ENCODE measurements at regions not wholly inside any gene's neighbourhood (a gene's known extent, or its start where the extent isn't known, plus 50 kb on each side); places are given as distances from the start of the nearest gene placed in this dataset.

DNA sequence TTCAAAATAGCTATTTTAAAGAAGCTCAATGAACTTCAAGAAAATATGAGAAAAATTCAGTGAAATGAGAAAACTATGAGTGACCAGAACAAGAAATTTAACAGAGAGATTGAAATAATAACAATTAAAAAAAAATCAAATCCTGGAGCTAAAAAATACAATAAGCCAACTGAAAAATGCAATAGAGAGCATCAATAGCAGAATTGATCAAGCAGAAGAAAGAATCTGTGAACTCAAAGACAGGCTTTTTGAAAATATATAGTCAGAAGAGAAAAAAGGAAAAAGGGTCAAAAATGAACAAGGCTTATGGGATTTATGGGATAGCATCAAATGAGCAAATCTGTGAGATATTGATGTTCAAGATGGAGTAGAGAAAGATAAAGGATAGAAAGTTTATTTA, 133.0 kb downstream of the OTUD1 start:
- TF ChIP-seq ZBTB7A (IDR thresholded peaks at IDR 0.05; ENCODE audit: low read depth) = no peak
- no peak for TF ChIP-seq TAF1 (IDR thresholded peaks at IDR 0.05; ENCODE audit: low read depth)
- TF ChIP-seq FOXM1 (IDR thresholded peaks at IDR 0.05; ENCODE audit: borderline replicate concordance, low read depth) = no peak
- no peak for TF ChIP-seq TCF12 (IDR thresholded peaks at IDR 0.05; ENCODE audit: low read depth)
- TF ChIP-seq, protein P1, sequence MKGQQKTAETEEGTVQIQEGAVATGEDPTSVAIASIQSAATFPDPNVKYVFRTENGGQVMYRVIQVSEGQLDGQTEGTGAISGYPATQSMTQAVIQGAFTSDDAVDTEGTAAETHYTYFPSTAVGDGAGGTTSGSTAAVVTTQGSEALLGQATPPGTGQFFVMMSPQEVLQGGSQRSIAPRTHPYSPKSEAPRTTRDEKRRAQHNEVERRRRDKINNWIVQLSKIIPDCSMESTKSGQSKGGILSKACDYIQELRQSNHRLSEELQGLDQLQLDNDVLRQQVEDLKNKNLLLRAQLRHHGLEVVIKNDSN (IDR thresholded peaks at IDR 0.05) = no peak
- TF ChIP-seq YY1 (IDR thresholded peaks at IDR 0.05; ENCODE audit: low read depth) = no peak
- TF ChIP-seq, protein P2, sequence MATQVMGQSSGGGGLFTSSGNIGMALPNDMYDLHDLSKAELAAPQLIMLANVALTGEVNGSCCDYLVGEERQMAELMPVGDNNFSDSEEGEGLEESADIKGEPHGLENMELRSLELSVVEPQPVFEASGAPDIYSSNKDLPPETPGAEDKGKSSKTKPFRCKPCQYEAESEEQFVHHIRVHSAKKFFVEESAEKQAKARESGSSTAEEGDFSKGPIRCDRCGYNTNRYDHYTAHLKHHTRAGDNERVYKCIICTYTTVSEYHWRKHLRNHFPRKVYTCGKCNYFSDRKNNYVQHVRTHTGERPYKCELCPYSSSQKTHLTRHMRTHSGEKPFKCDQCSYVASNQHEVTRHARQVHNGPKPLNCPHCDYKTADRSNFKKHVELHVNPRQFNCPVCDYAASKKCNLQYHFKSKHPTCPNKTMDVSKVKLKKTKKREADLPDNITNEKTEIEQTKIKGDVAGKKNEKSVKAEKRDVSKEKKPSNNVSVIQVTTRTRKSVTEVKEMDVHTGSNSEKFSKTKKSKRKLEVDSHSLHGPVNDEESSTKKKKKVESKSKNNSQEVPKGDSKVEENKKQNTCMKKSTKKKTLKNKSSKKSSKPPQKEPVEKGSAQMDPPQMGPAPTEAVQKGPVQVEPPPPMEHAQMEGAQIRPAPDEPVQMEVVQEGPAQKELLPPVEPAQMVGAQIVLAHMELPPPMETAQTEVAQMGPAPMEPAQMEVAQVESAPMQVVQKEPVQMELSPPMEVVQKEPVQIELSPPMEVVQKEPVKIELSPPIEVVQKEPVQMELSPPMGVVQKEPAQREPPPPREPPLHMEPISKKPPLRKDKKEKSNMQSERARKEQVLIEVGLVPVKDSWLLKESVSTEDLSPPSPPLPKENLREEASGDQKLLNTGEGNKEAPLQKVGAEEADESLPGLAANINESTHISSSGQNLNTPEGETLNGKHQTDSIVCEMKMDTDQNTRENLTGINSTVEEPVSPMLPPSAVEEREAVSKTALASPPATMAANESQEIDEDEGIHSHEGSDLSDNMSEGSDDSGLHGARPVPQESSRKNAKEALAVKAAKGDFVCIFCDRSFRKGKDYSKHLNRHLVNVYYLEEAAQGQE (IDR thresholded peaks at IDR 0.05; ENCODE audit: low read depth) = no peak
- TF ChIP-seq CREB1 (IDR thresholded peaks at IDR 0.05; ENCODE audit: low read depth) = no peak
- TF ChIP-seq NFIC (IDR thresholded peaks at IDR 0.05) = no peak
- TF ChIP-seq TEAD4 (IDR thresholded peaks at IDR 0.05) = no peak
- TF ChIP-seq EP300 (IDR thresholded peaks at IDR 0.05; ENCODE audit: borderline replicate concordance) = no peak
- no peak for TF ChIP-seq EGR1 (IDR thresholded peaks at IDR 0.05)
- no peak for TF ChIP-seq RAD21 (IDR thresholded peaks at IDR 0.05; ENCODE audit: low read depth)
- TF ChIP-seq, protein P3, sequence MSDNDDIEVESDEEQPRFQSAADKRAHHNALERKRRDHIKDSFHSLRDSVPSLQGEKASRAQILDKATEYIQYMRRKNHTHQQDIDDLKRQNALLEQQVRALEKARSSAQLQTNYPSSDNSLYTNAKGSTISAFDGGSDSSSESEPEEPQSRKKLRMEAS (IDR thresholded peaks at IDR 0.05) = no peak
- no peak for TF ChIP-seq CEBPB (IDR thresholded peaks at IDR 0.05)

GRCh38 chr10:23581906-23582450, 143.1 kb downstream of the OTUD1 start:
- no peak for TF ChIP-seq EGR1 (IDR thresholded peaks at IDR 0.05)
- TF ChIP-seq RAD21 (IDR thresholded peaks at IDR 0.05; ENCODE audit: low read depth) = no peak
- no peak for TF ChIP-seq FOXM1 (IDR thresholded peaks at IDR 0.05; ENCODE audit: borderline replicate concordance, low read depth)
- TF ChIP-seq CEBPB (IDR thresholded peaks at IDR 0.05) = no peak
- no peak for TF ChIP-seq YY1 (IDR thresholded peaks at IDR 0.05; ENCODE audit: low read depth)
- no peak for TF ChIP-seq ZBTB7A (IDR thresholded peaks at IDR 0.05; ENCODE audit: low read depth)
- TF ChIP-seq, protein P2 (IDR thresholded peaks at IDR 0.05; ENCODE audit: low read depth) = no peak
- no peak for TF ChIP-seq NFIC (IDR thresholded peaks at IDR 0.05)
- TF ChIP-seq, protein P3 (IDR thresholded peaks at IDR 0.05) = no peak
- TF ChIP-seq CREB1 (IDR thresholded peaks at IDR 0.05; ENCODE audit: low read depth) = no peak
- no peak for TF ChIP-seq TEAD4 (IDR thresholded peaks at IDR 0.05)
- TF ChIP-seq TCF12 (IDR thresholded peaks at IDR 0.05; ENCODE audit: low read depth) = no peak
- TF ChIP-seq TAF1 (IDR thresholded peaks at IDR 0.05; ENCODE audit: low read depth) = no peak
- TF ChIP-seq EP300 (IDR thresholded peaks at IDR 0.05; ENCODE audit: borderline replicate concordance) = no peak
- TF ChIP-seq, protein P1 (IDR thresholded peaks at IDR 0.05) = no peak

- TF ChIP-seq RAD21 (IDR thresholded peaks at IDR 0.05; ENCODE audit: low read depth) = no peak
- TF ChIP-seq CREB1 (IDR thresholded peaks at IDR 0.05; ENCODE audit: low read depth) = no peak
- TF ChIP-seq TEAD4 (IDR thresholded peaks at IDR 0.05) = no peak
- TF ChIP-seq, protein P1 (IDR thresholded peaks at IDR 0.05) = no peak
- no peak for TF ChIP-seq YY1 (IDR thresholded peaks at IDR 0.05; ENCODE audit: low read depth)
- no peak for TF ChIP-seq TAF1 (IDR thresholded peaks at IDR 0.05; ENCODE audit: low read depth)
- TF ChIP-seq, protein P3 (IDR thresholded peaks at IDR 0.05) = no peak
- no peak for TF ChIP-seq NFIC (IDR thresholded peaks at IDR 0.05)
- TF ChIP-seq TCF12 (IDR thresholded peaks at IDR 0.05; ENCODE audit: low read depth) = no peak
- TF ChIP-seq EP300 (IDR thresholded peaks at IDR 0.05; ENCODE audit: borderline replicate concordance) = no peak
Observed at GRCh38 chr10:23584396-23584795, 145.5 kb downstream of the OTUD1 start.

DNA sequence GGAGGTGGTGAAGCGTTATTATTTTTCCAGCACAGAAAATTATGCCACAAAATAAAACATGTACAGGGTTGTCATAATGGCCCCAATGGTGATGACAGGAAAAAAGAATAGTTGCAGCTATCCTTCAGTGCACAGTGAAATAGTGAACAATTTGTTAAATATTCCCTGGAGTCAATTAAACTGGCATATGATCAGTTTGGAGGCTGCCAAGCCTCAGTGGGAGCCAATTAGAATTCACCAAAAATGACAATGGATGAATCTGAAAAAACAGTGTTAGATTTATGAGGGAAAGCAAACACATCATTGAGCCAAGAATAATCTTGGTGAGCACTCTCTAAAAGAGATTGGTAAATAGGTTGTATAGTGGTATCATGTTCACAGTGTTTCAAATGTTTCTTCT, 146.3 kb downstream of the OTUD1 start:
- TF ChIP-seq, protein P2 (IDR thresholded peaks at IDR 0.05; ENCODE audit: low read depth) = no peak
- TF ChIP-seq YY1 (IDR thresholded peaks at IDR 0.05; ENCODE audit: low read depth) (no peak), FOXM1 (IDR thresholded peaks at IDR 0.05; ENCODE audit: borderline replicate concordance, low read depth) (no peak), EGR1 (IDR thresholded peaks at IDR 0.05) (no peak), CEBPB (IDR thresholded peaks at IDR 0.05) (no peak), EP300 (IDR thresholded peaks at IDR 0.05; ENCODE audit: borderline replicate concordance) (no peak), CREB1 (IDR thresholded peaks at IDR 0.05; ENCODE audit: low read depth) (no peak), RAD21 (IDR thresholded peaks at IDR 0.05; ENCODE audit: low read depth) (no peak), TAF1 (IDR thresholded peaks at IDR 0.05; ENCODE audit: low read depth) (no peak), NFIC (IDR thresholded peaks at IDR 0.05) (no peak), TCF12 (IDR thresholded peaks at IDR 0.05; ENCODE audit: low read depth) (no peak), TEAD4 (IDR thresholded peaks at IDR 0.05) (no peak), ZBTB7A (IDR thresholded peaks at IDR 0.05; ENCODE audit: low read depth) (no peak)
- TF ChIP-seq, protein P1 (IDR thresholded peaks at IDR 0.05) = no peak
- TF ChIP-seq, protein P3 (IDR thresholded peaks at IDR 0.05) = no peak

Measured in Ishikawa (cell line).